ENCODE measurements at regions not wholly inside any gene's neighbourhood (a gene's known extent, or its start where the extent isn't known, plus 50 kb on each side); places are given as distances from the start of the nearest gene placed in this dataset.
A peak's percentile ranks its signal among the peaks of the same experiment; 100 is the strongest.

- H3K4me1 ChIP-seq = no peaks in the 10 kb centered on the region
- WGBS, 2 donors = 74 to 83% methylated on average over 7 of the region's 7 CpGs
- no peaks in the 10 kb centered on the region for H3K9me3 ChIP-seq
- H3K4me3 ChIP-seq (replicated peaks in 1 of 3) = no peak overlapping the region
- DNase-seq = peak in 1 of 2 donors; percentile 40
- intact Hi-C loops (cut with DNase I) = no loop called here
- no peak overlapping the region for H3K27ac ChIP-seq
- no peaks in the 10 kb centered on the region for H3K27me3 ChIP-seq
- no peak for TF ChIP-seq POLR2A (IDR thresholded peaks at IDR 0.05)
- TF ChIP-seq CTCF (IDR thresholded peaks at IDR 0.05) = no peak
- H3K36me3 ChIP-seq = no peaks in the 10 kb centered on the region
Observed at GRCh38 chr14:84017495-84017894, 1512.4 kb upstream of the FLRT2 start.

GRCh38 chr14:84021433-84021832 lies 1508.5 kb upstream of the FLRT2 start:
- Histone ChIP-seq H3K27me3 (no peaks in the 10 kb centered on the region), H3K4me3 (replicated peaks in 1 of 3) (no peak overlapping the region), H3K27ac (no peak overlapping the region), H3K36me3 (no peaks in the 10 kb centered on the region), H3K4me1 (no peaks in the 10 kb centered on the region), H3K9me3 (no peaks in the 10 kb centered on the region)
- DNase-seq = no peak
- TF ChIP-seq POLR2A (IDR thresholded peaks at IDR 0.05) = no peak
- TF ChIP-seq CTCF (IDR thresholded peaks at IDR 0.05) = no peak
- intact Hi-C loops (cut with DNase I) = no loop called here

- H3K4me1 ChIP-seq = no peaks in the 10 kb centered on the region
- intact Hi-C loops (cut with DNase I) = no loop called here
Observed at GRCh38 chr14:84024231-84024820, 1505.6 kb upstream of the FLRT2 start.

GRCh38 chr14:84025106-84026012 lies 1504.6 kb upstream of the FLRT2 start:
- Histone ChIP-seq H3K36me3 (no peaks in the 10 kb centered on the region), H3K4me1 (no peaks in the 10 kb centered on the region), H3K9me3 (no peaks in the 10 kb centered on the region), H3K4me3 (replicated peaks in 1 of 3) (no peak overlapping the region), H3K27ac (no peak overlapping the region), H3K27me3 (no peaks in the 10 kb centered on the region)
- TF ChIP-seq CTCF (IDR thresholded peaks at IDR 0.05) = no peak
- TF ChIP-seq POLR2A (IDR thresholded peaks at IDR 0.05) = no peak
- no peak for DNase-seq
- intact Hi-C loops (cut with DNase I) = no loop called here
- 79 to 91% methylated on average over 8 of the region's 8 CpGs for WGBS, 2 donors

More at GRCh38 chr14:84024231-84024820, 1505.6 kb upstream of the FLRT2 start:
- Histone ChIP-seq H3K4me3 (replicated peaks in 1 of 3) (no peak overlapping the region), H3K27ac (no peak overlapping the region), H3K27me3 (no peaks in the 10 kb centered on the region), H3K36me3 (no peaks in the 10 kb centered on the region), H3K9me3 (no peaks in the 10 kb centered on the region)
- TF ChIP-seq CTCF (IDR thresholded peaks at IDR 0.05) = no peak
- no peak for TF ChIP-seq POLR2A (IDR thresholded peaks at IDR 0.05)
- 88 to 90% methylated on average over 6 of the region's 6 CpGs for WGBS, 2 donors
- DNase-seq = no peak

GRCh38 chr14:84027351-84027750 lies 1502.6 kb upstream of the FLRT2 start:
- no peak for TF ChIP-seq CTCF (IDR thresholded peaks at IDR 0.05)
- no peak for TF ChIP-seq POLR2A (IDR thresholded peaks at IDR 0.05)
- intact Hi-C loops (cut with DNase I) = no loop called here
- H3K27ac ChIP-seq = no peak overlapping the region
- no peak for DNase-seq
- no peaks in the 10 kb centered on the region for H3K36me3 ChIP-seq
- no peaks in the 10 kb centered on the region for H3K9me3 ChIP-seq
- H3K4me1 ChIP-seq = no peaks in the 10 kb centered on the region
- no peaks in the 10 kb centered on the region for H3K27me3 ChIP-seq
- no peak overlapping the region for H3K4me3 ChIP-seq (replicated peaks in 1 of 3)
